ENCODE measurements at regions not wholly inside any gene's neighbourhood (a gene's known extent, or its start where the extent isn't known, plus 50 kb on each side); places are given as distances from the start of the nearest gene placed in this dataset.

DNA sequence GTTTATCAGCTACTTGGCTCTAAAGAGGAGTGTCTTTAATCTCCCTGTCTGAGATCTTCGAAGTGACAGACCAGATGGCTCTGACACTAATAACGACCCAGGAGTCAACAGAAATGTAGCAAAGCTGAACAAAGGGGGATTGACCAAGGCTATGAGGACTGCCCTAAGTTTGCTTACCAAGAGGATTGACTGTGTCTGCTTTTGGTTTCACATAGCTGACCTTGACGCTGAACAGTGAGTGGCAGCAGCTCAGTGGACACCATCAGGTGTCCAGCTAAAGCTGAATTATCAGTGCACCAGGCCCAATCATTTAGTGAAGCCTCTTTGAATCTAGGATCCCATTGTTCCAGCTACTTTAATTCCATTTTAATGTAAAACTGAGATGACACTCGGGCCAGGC lies 262.6 kb downstream of the COX7C start:
- TF ChIP-seq CTCF (IDR thresholded peaks at IDR 0.05) (no peak), POLR2A (IDR thresholded peaks at IDR 0.05) (no peak)

Measured in thyroid gland (tissue), 4 donors.